NCI-H2196 treated with DMSO at 0.1 percent for 48 hours (cell line): ENCODE measurements at regions not wholly inside any gene's neighbourhood (a gene's known extent, or its start where the extent isn't known, plus 50 kb on each side); places are given as distances from the start of the nearest gene placed in this dataset.
A peak's percentile ranks its signal among the peaks of the same experiment; 100 is the strongest.

Source experiments
- DNase-seq: peaks from one replicate; lab custom pipeline; 2025; ENCODE audit not compliant: unreplicated experiment; lab: John Stamatoyannopoulos, UW

GRCh38 chr6:106035655-106036054 is 50.5 kb upstream of the PRDM1 start:
- DNase-seq: no peak

- no peak for DNase-seq
These were observed 52.3 kb upstream of the PRDM1 start for GRCh38 chr6:106033806-106034205.

DNA sequence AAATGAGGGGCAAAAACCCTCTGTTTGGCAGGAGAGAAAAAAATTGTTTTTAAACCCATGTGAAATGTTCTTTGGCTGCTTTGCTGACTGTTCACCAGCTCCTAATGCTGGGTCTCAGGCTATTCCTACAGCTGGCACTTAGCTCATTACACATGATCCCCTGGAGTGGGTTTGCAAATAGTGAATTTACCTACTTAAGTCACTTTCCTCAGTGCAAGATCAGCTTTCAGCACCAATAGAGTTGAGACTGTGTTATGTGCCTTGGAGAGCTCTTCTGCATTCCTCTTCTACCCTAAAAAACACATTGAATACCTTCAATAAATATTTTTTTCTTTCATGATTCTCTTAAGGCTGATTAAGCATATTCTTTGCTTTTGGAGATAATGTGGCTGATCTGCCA is 58.4 kb upstream of the PRDM1 start:
- no peak for DNase-seq

- DNase-seq: no peak
These were observed 59.1 kb upstream of the PRDM1 start for GRCh38 chr6:106026748-106027715.

- no peak for DNase-seq
These were observed 60.5 kb upstream of the PRDM1 start for GRCh38 chr6:106025655-106026054.

- no peak for DNase-seq
These were observed 63.3 kb upstream of the PRDM1 start for GRCh38 chr6:106022801-106023200.

GRCh38 chr6:106017454-106017853 is 68.7 kb upstream of the PRDM1 start:
- no peak for DNase-seq

- no peak for DNase-seq
These were observed 71.2 kb upstream of the PRDM1 start for GRCh38 chr6:106014955-106015354.

- DNase-seq: no peak
These were observed 74.7 kb upstream of the PRDM1 start for GRCh38 chr6:106011476-106011875.

- no peak for DNase-seq
These were observed 80.2 kb upstream of the PRDM1 start for GRCh38 chr6:106005954-106006353.

DNA sequence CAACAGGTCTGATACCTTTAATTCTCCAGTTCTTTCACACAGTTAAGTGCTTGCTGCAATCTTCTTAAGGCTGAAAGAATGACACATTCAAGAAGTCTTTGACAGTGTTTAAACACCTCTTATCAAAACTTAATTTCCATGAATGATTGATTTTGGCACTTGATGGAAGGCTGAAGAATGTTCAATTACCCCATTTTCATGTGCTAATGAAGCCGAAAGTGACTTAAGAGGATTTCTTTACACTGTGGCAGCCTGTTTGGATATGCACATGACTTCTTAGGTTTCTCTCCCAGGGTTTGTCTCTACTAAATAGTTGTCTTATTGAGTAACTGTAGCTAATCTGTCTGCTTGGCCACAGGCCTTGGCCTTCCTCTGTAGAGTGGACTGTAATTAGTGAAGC is 81.1 kb upstream of the PRDM1 start:
- no peak for DNase-seq

- DNase-seq: no peak
These were observed 82.7 kb upstream of the PRDM1 start for GRCh38 chr6:106003268-106003987.

DNA sequence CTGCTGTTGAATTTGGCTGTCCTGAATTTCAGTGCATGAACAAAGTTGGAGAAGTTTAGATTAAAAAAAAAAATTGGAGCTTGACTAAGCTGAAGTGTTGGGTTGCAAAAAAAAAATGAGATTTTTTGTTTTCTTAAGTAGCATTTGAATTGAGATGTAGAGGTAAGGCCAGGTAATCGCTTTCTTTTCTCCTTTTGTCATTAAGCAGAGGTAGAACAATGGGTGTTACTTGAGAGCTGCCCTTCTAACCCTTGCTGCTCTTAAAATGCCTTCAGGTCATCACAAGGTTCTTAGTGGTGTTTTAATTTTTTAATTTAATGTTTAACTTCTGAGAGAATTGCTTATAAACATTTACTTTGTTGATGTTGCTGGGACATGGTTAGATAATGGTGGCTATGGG is 84.1 kb upstream of the PRDM1 start:
- no peak for DNase-seq

- no peak for DNase-seq
These were observed 85.2 kb upstream of the PRDM1 start for GRCh38 chr6:106000935-106001334.

GRCh38 chr6:105997482-105997881 is 88.7 kb upstream of the PRDM1 start:
- DNase-seq: no peak

DNA sequence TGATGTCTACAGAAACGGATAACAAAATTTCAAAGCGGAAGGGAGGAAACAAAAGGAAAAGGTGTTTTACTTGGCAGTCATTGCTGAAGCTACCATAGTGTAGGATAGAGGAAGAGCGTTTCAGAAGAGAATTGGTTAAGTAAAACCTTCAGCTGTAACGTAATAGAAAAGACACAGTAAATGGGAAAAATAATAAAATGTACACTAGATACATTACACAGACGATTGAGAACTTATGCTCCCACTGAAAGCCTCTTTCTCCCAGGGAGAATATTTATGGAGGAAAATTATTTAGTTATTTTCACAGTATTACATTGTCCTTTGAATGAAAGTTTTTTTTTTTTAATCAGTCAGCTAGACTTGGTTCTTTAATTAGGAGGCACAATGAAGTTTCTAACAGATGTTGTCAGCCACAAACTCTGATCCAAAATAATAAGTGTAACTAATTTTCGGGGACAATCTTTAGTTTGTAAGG is 90.7 kb upstream of the PRDM1 start:
- DNase-seq: no peak

DNA sequence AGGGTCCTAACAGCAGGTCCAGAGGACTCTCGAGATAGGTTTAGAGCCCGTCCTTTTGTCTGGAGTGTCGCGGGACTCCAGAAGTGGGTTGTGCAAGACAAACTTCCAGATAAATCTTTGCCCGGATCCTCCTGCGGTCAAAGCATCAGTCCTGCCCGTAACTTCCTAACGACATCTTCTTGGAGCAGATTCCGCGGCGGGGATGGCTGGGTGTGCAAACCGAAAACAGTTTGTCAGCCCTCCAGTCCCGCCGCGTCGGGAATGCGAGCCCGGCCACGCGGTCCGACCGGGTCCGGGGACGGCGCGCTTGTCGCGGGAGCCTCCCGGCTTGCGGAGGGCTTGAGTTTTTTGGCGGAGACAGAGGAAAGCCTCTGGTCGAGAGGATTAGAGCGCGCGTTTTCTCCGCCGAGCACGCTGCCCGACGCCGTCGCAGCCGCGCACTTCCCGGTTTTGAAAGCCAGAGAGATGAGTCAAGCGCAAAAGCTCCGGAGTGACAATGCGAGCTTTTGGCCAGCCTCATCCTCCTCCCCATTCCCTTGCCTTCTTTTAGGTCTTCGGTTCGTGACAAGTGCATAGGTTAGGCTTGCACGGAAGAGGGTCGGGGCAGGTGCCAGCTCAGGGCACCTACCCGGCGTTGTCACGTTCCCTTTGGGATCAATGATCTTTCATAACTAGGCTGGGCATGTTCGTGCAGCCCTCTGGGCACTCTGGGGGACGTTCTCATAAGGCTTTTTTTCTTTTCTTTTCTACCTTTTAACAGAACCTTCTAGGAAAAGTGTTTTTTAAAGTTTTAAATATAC is 91.3 kb upstream of the PRDM1 start:
- no peak for DNase-seq

GRCh38 chr6:105994118-105994590 is 92.0 kb upstream of the PRDM1 start:
- DNase-seq: no peak

- no peak for DNase-seq
These were observed 92.6 kb upstream of the PRDM1 start for GRCh38 chr6:105993341-105994117.

- DNase-seq: peak; percentile 69
These were observed 93.7 kb upstream of the PRDM1 start for GRCh38 chr6:105992315-105992961.
